CD14-positive monocyte (primary cell): ENCODE measurements at regions not wholly inside any gene's neighbourhood (a gene's known extent, or its start where the extent isn't known, plus 50 kb on each side); places are given as distances from the start of the nearest gene placed in this dataset.

Source experiments
- DNase-seq, 3 donors: peaks; one replicate each; pipeline ENCODE4 v3.0.0-alpha.2; 2011 to 2022
- H2AFZ ChIP-seq: 2 replicates; pipeline ENCODE4 v1.6.0; 2012; ENCODE audit warnings: mild to moderate bottlenecking, low read depth, low read length, inconsistent platforms; ENCODE audit not compliant: insufficient read depth, poor library complexity, severe bottlenecking
- H3K27ac ChIP-seq, 2 donors: 1 replicate in 1 of 2; 2 replicates in 1 of 2; pipeline ENCODE4 v1.5.1; 2012 to 2013; ENCODE audit warnings: low read length in 2 of 2, control low read depth in 1 of 2, inconsistent platforms in 1 of 2, low read depth in 1 of 2, mild to moderate bottlenecking in 1 of 2
- H3K27me3 ChIP-seq, 2 donors: one replicate each; pipeline versions ENCODE4 v1.6.0 to v1.6.1; 2011 to 2013; ENCODE audit warnings: low read length in 2 of 2; ENCODE audit not compliant: control insufficient read depth in 2 of 2, insufficient read depth in 2 of 2
- H3K36me3 ChIP-seq, 2 donors: replicated peaks in 1 of 2; 1 replicate in 1 of 2; 2 replicates in 1 of 2; pipeline versions ENCODE4 v1.5.1 to v1.6.1; 2012 to 2013; ENCODE audit warnings: low read length in 2 of 2, control low read depth in 1 of 2, inconsistent platforms in 1 of 2, mild to moderate bottlenecking in 1 of 2; ENCODE audit not compliant: insufficient read depth in 2 of 2, control insufficient read depth in 1 of 2
- H3K4me1 ChIP-seq, 2 donors: 1 replicate in 1 of 2; 2 replicates in 1 of 2; pipeline versions ENCODE4 v1.5.1 to v1.6.1; 2012 to 2013; ENCODE audit warnings: low read length in 2 of 2, control low read depth in 1 of 2, inconsistent platforms in 1 of 2, mild to moderate bottlenecking in 1 of 2, moderate library complexity in 1 of 2; ENCODE audit not compliant: insufficient read depth in 2 of 2, control insufficient read depth in 1 of 2
- H3K4me2 ChIP-seq: replicated peaks from 2 replicates; pipeline ENCODE3; 2012; ENCODE audit warnings: low read length, moderate library complexity, mild to moderate bottlenecking; ENCODE audit not compliant: poor library complexity, severe bottlenecking; ENCODE audit errors: extremely low read depth
- H3K4me3 ChIP-seq, 3 experiments: fragments of 200-600 bp in 1 of 3; sonication (generic) in 1 of 3; replicated peaks in 1 of 3; 1 replicate in 2 of 3; 2 replicates in 1 of 3; pipeline ENCODE4 v1.5.1; 2011 to 2013; ENCODE audit warnings: low read length in 3 of 3, mild to moderate bottlenecking in 3 of 3, control low read depth in 2 of 3, low read depth in 2 of 3, inconsistent platforms in 1 of 3, moderate library complexity in 1 of 3
- H3K79me2 ChIP-seq: 2 replicates; pipeline ENCODE4 v1.6.0; 2012; ENCODE audit warnings: mild to moderate bottlenecking, control low read depth, inconsistent platforms, low read length, moderate library complexity; ENCODE audit not compliant: insufficient read depth
- H3K9ac ChIP-seq: 2 replicates; pipeline ENCODE4 v1.6.0; 2017; ENCODE audit warnings: low read length, mild to moderate bottlenecking; ENCODE audit not compliant: insufficient read depth, poor library complexity, severe bottlenecking
- H3K9me3 ChIP-seq, 2 donors: replicated peaks in 1 of 2; 1 replicate in 1 of 2; 2 replicates in 1 of 2; pipeline versions ENCODE4 v1.5.1 to v1.6.1; 2012 to 2013; ENCODE audit warnings: low read length in 2 of 2, control low read depth in 1 of 2; ENCODE audit not compliant: control insufficient read depth in 1 of 2, insufficient read depth in 1 of 2
- H4K20me1 ChIP-seq: 2 replicates; pipeline ENCODE4 v1.6.0; 2012; ENCODE audit warnings: mild to moderate bottlenecking, low read length, control low read depth, moderate library complexity; ENCODE audit not compliant: insufficient read depth
- H3K27ac Mint-ChIP-seq, 7 donors: one replicate each; pipeline ENCODE4 v1.8.0; 2020; ENCODE audit warnings: mild to moderate bottlenecking in 7 of 7, mixed read lengths in 7 of 7, moderate library complexity in 6 of 7, inconsistent platforms in 2 of 7
- H3K27me3 Mint-ChIP-seq, 3 donors: one replicate each; pipeline ENCODE4 v1.8.0; 2021 to 2022; ENCODE audit warnings: low read depth in 3 of 3, mild to moderate bottlenecking in 3 of 3, mixed read lengths in 3 of 3, moderate library complexity in 3 of 3, inconsistent platforms in 1 of 3
- H3K36me3 Mint-ChIP-seq, 2 donors: one replicate each; pipeline ENCODE4 v1.8.0; 2020; ENCODE audit warnings: mixed read lengths in 2 of 2, inconsistent platforms in 1 of 2, mild to moderate bottlenecking in 1 of 2
- H3K4me1 Mint-ChIP-seq: one replicate; pipeline ENCODE4 v1.8.0; 2020; ENCODE audit warnings: mild to moderate bottlenecking, mixed read lengths
- H3K4me3 Mint-ChIP-seq, 2 donors: one replicate each; pipeline ENCODE4 v1.8.0; 2020; ENCODE audit warnings: mild to moderate bottlenecking in 2 of 2, mixed read lengths in 2 of 2, moderate library complexity in 1 of 2
- H3K9me3 Mint-ChIP-seq, 7 donors: one replicate each; pipeline ENCODE4 v1.8.0; 2020 to 2022; ENCODE audit warnings: mixed read lengths in 7 of 7, mild to moderate bottlenecking in 6 of 7, moderate library complexity in 6 of 7, inconsistent platforms in 2 of 7
- CTCF ChIP-seq: fragments of 200-600 bp; IDR thresholded peaks from one replicate; pipeline ENCODE4 v1.8.0; 2022; ENCODE audit warnings: antibody characterized with exemption, mild to moderate bottlenecking
- WGBS: methylation state at CpG from one replicate; pipeline ENCODE4 v1.1.5; 2013; ENCODE audit warnings: missing lambda C conversion rate; ENCODE audit not compliant: insufficient coverage; 5-methylcytosine and 5-hydroxymethylcytosine counted together
- intact Hi-C, 2 donors: fragments of 100-400 bp; cut with micrococcal nuclease; formaldehyde crosslinking; loops; one replicate each; pipeline versions ENCODE4 v1.15.0 to v1.15.1; 2023

GRCh38 chr6:16872543-16873235 is 111.4 kb upstream of the ATXN1 start:
- peaks cover 9 to 17% (median 15%) of the 10 kb centered on the region in 3 donors for H3K27me3 Mint-ChIP-seq

GRCh38 chr6:16871047-16871446 is 109.8 kb upstream of the ATXN1 start:
- Mint-ChIP-seq H3K27me3 (peaks cover 14 to 17% (median 15%) of the 10 kb centered on the region in 3 donors), H3K27ac (no peak overlapping the region), H3K36me3 (no peaks in the 10 kb centered on the region), H3K9me3 (no peaks in the 10 kb centered on the region), H3K4me1 (peaks cover 1% of the 10 kb centered on the region), H3K4me3 (no peak overlapping the region)
- WGBS: 89% methylated on average over 3 of the region's 5 CpGs
- intact Hi-C loops: no loop called here
- Histone ChIP-seq H3K4me2 (no peak overlapping the region), H3K36me3 (no peaks in the 10 kb centered on the region), H3K4me1 (no peaks in the 10 kb centered on the region), H3K27ac (no peak overlapping the region), H3K27me3 (peaks cover 5 to 6% of the 10 kb centered on the region in 2 donors), H3K9me3 (no peaks in the 10 kb centered on the region), H2AFZ (no peak overlapping the region), H3K4me3 (no peak overlapping the region), H3K79me2 (no peaks in the 10 kb centered on the region), H3K9ac (no peak overlapping the region), H4K20me1 (no peaks in the 10 kb centered on the region)
- no peak for TF ChIP-seq CTCF
- no peak for DNase-seq

More at GRCh38 chr6:16872543-16873235, 111.4 kb upstream of the ATXN1 start:
- 13% methylated on average over 2 of the region's 6 CpGs for WGBS
- no peak overlapping the region for H3K27ac ChIP-seq
- no peak for DNase-seq
- no peak overlapping the region for H3K27ac Mint-ChIP-seq
- no peak overlapping the region for H3K4me3 Mint-ChIP-seq
- H3K9me3 ChIP-seq: no peaks in the 10 kb centered on the region
- no peaks in the 10 kb centered on the region for H3K4me1 Mint-ChIP-seq
- peaks cover 5 to 6% of the 10 kb centered on the region in 2 donors for H3K27me3 ChIP-seq
- no peaks in the 10 kb centered on the region for H3K4me1 ChIP-seq
- H3K36me3 Mint-ChIP-seq: no peaks in the 10 kb centered on the region
- H4K20me1 ChIP-seq: no peaks in the 10 kb centered on the region
- no peak overlapping the region for H3K4me3 ChIP-seq
- no peak overlapping the region for H2AFZ ChIP-seq
- H3K9ac ChIP-seq: no peak overlapping the region
- intact Hi-C loops: no loop called here
- no peaks in the 10 kb centered on the region for H3K79me2 ChIP-seq
- no peak overlapping the region for H3K4me2 ChIP-seq
- no peak for TF ChIP-seq CTCF
- no peaks in the 10 kb centered on the region for H3K36me3 ChIP-seq
- H3K9me3 Mint-ChIP-seq: peaks cover 0 to 4% (median 0%) of the 10 kb centered on the region in 7 donors
